Fibroblast of skin of right biceps (primary cell): ENCODE measurements at regions not wholly inside any gene's neighbourhood (a gene's known extent, or its start where the extent isn't known, plus 50 kb on each side); places are given as distances from the start of the nearest gene placed in this dataset.

Experiments
- DNase-seq: peaks from one replicate; pipeline ENCODE4 v3.0.0-alpha.2; 2013

DNA sequence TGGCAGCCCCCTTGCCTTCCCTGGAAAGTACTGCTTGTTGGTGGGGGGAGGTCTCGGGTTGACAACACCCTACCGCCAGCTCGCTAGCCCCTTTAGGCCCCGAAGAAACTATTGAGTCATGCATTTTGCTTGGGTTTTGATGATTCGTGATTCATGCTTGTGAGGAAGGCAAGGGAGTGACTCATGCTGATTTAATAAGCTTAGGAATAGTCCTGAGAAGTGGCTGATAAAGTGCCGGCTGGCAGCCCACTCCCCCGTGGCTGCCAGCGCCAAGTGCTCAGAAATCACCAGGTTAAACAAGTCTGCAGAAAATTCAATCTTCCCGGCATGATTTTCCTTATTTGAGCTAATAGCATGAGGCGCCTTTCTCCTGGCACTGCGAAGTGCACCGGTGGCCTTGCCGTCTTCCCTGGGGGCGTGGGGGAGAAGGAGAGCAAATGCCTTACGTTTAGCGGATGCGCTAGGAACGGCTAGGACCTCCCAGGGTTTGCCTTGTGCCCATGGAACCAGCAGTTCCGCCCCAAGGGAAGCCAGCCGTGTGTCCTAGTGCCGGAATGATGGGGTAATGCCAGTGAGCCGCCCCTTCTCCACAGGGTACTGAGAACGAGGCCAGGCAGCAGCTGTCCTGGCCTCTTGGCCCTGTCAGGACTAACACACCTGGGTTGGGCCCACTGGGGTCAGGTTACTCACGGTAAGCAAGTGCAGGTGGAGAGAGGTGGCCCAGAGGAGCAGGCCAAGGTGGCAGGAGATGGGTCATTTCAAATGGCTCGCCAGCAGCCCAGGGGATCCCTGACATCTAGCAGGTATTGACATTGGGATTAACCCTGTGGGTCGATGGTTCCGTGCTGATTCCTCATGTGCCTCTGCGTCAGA is 151.9 kb downstream of the MACROH2A1 start:
- DNase-seq: peak; percentile 96

- DNase-seq: no peak
These were observed 152.5 kb downstream of the MACROH2A1 start for GRCh38 chr5:135246605-135246922.

GRCh38 chr5:135245521-135246499 is 153.2 kb downstream of the MACROH2A1 start:
- DNase-seq: peak; percentile 69

DNA sequence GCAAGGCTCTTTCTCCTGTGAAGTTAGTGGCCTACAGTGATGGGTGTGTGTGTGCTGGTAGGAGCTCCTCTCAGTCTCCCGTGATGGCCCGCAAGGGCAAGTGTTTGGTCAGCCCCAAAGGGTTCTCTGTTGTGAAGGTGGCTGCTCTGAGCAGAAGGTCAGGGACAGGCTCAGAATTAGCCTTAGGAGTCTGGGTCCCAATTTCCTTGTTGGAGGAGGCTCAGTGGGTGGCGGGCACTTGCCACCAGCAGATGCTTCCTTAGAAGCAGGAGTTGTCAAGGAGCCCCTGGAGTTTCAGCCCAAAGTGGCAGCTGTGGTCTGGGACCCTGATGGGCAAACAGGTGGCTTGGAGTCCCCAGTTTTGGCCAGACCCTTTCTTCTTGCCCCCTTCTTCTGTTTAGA is 154.4 kb downstream of the MACROH2A1 start:
- no peak for DNase-seq

GRCh38 chr5:135243556-135244285 is 155.3 kb downstream of the MACROH2A1 start:
- no peak for DNase-seq

DNA sequence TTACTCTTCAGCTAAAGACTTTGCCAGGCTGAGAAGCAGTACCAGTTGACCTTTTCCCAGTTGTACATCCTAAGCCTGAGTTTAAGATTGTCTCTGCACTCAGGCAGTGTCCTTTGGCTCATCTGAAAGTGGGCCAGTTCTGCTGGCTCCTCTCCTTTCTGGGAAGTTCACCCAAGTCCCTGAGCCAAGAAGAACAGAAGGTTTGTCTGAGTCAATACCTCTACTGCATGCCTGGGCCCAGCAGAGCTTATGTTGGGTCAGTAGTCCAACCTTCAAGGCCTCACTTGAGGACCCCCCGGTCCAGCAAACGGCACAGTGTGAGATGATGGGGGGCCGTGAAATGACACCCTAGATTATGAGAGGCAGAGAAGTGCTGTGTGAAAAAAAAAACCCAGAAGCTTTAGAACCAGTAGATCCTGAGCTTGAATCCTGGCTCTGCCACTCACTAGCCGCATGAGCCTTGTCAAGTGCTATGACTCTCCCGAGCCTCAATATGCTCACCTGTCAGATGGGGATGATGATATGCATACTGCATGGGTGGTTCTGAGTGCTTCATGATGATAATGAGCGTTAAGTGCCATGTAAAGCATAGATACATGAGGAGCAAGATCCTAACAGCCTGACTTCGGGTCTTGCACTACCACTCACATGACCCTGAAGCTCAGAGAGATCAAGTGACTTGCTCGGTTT is 156.0 kb downstream of the MACROH2A1 start:
- DNase-seq: no peak

DNA sequence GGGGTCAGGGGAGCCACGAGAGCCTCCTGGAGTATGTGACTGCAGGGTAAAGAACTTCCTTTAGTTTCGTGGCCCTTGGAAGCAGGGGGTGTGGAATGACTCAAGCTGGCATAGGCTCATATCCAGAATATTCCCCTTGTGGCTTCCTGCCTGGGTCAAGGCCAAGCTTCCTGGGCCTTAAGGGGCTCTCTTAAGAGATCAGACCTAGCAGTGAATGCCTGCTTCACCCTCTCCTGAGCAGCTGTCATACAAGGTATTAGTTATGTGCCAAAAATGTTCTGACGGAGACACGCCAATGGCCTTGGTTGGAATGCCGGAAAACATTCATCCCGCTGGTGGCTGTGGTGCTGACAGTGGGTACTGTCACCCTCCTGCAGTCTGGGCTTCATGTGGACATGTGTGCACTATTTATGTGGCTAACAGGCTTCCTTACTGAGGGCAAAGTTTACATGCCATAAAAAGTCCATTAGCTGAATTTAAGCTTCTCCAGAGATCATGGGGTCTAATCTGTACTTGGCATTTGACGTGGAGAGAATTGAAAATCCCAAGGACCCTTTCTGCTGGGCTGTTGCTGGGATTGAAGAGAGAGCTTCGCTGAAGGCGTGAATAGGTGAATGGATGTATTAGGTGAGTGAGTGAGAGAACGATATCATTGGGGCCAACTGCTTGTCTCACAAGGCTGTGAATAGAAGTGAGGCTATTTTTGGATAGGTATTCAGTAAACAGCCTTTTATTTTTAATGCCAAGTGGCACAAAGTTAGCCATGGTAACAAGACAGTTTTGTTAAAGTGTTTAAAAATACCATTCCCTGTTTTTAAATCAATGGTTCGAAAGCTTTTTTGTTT is 156.8 kb downstream of the MACROH2A1 start:
- DNase-seq: peak; percentile 96

- no peak for DNase-seq
These were observed 157.5 kb downstream of the MACROH2A1 start for GRCh38 chr5:135241536-135241935.

- DNase-seq: no peak
These were observed 158.2 kb downstream of the MACROH2A1 start for GRCh38 chr5:135240781-135241360.

DNA sequence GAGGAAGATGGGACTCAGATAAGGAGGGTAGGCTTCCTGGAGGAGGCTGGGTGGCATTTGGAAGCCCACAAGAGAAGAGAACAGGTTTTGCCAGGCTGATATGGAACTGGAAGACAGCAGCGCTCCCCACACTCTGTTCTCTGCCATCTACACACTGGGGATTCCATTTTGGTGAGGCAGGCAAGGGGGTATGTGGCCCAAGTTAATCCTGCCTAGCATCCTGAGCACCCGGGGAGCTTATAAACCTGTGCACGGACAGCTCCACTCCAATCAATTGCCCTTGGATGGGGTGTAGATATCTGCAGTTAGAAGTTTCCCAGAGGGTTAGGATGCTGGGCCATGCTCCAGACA is 158.8 kb downstream of the MACROH2A1 start:
- DNase-seq: no peak

DNA sequence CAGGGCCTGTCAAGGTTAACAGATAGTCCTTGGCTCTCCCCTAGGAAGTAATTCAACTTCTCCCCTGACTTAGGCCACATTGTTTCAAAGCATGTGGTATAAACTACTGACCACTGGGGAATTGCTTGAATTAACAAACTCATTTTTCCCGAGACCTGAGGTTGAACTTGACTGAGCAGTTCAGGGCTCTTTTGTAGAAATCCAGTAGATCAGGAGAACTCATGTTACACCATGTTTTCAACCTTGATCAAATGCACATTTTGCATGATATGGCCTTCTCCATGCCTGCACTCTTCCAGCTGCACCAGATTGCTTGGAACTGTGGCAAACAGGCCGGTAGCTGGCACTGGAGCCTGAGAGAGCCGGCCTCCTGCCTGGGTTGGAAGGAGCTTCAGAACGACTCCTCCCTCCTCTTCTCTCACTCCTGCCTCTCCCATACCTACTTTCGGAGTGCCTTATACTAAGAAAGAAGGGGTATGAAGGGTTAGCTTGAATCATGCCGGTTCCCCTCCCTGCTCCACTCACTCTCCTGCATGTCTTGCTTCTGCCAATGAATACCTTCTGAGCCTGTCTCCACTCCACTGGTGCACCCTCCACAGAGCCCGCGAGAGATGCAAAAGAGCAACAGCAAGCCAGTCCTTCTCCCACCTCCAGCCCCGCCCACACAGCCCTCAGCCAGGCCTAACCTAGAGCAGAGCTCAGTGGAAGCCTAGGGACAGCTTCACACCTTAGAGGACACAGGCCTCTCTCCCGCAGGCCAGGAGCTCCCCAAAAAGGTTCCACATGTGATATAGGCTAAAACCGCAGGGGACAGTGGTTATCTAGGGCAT is 159.4 kb downstream of the MACROH2A1 start:
- DNase-seq: no peak

- DNase-seq: no peak
These were observed 160.2 kb downstream of the MACROH2A1 start for GRCh38 chr5:135238622-135239452.

- DNase-seq: no peak
These were observed 161.3 kb downstream of the MACROH2A1 start for GRCh38 chr5:135237748-135238103.

DNA sequence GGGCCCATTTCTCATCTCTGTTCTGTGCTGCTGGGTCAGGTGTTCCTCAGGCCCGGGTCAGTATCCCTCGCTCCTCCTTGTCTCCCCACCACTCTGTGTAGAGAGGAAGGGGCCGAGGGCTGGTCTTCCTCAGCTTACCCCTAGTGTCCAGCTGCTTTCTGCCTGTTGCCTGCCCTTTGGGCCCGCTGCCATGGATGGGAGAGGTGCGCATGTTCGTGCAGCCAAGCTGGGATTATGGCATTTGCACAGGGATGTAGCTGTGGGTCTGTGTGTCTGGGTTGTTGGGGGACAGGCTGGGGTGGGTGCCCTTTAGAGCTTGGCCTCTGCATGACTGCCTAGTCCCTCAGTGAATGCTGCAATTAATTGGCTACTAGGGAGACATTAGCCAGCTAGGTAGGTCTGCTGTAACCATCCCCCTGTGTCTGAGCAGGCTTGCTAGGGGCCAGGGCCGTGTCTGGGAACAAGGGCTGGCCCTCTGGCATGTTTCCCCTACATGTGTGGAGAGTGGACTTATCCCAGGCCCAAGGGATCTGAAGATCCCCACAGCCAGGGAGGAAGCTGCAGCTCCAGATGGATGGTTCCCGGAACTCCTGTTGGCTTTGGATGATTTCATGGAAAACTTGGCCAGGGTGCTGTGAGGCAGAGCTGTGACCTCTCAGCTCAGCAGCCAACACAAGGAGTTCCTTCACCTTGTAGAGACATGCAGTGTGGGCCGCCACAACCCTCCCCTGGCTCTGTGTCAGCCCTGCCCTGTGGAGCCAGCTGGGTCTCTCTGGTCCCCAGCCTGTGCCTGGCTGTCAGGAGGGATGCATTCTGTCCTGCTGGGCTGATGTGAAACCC is 161.9 kb downstream of the MACROH2A1 start:
- no peak for DNase-seq

DNA sequence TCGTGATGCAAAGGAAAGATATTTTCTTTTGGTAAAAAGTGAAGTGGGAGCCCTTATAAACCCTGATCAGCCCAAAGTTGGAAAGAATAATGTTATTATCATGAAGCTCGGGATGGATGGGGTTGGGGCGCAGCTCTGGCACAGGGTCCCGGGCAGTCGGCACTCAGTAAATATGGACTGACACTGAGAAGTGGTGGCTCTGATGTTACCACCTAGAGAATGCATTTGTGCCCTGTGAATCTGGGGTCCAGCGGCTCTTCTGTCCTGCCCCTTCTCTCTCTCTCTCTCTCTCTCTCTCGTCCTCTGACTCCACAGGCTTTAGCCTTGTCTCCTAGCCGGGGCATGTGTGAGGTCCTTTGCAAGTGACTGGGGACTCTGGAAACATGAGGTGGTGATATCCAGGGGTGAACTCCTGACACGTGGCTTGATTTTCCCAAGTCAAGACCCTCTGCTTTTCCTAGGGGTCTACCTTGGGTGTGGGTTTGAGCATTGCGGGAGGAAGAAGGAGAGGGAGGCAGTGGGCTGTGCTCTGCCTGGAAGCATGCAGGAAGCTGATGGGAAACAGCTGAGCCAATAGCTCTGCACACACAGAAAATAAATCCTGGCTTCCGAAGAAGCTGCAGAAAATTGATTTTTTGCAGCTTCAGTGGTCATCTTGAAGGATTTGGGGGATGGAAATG is 162.7 kb downstream of the MACROH2A1 start:
- DNase-seq: no peak

DNA sequence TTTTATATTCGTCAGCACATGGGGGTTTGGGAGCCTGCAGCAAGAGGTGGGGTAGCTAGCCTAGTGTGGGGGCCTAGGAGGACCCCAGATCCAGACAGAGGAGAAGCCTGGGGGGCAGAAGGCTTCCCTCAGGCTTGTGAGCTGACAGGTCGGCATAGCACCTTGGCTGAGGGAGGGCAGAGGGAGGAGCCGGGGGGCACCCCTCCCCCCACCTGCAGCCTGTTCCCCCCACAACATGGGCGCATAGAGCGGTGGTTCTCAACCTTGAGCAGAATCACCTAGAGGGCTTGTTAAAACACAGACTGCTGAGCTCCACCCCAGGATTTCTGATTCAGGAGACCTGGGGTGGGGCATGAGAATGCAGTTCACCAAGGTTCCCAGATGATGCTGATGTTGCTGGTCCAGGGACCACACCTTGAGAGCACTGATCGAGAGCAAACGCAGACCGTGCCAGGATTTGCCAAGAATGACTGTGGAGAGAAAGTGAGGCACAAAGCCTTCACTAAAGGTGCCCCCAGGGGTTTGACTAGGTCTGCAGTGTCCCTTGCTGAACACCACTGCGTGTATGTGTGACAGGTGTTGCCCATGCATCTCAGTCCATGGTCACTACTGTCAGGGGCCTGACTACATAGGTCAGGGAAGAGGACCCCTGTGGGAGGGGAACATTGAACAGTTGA is 163.3 kb downstream of the MACROH2A1 start:
- DNase-seq: no peak
